Medulla oblongata (tissue), 1 donor: ENCODE measurements at regions not wholly inside any gene's neighbourhood (a gene's known extent, or its start where the extent isn't known, plus 50 kb on each side); places are given as distances from the start of the nearest gene placed in this dataset.
A peak's percentile ranks its signal among the peaks of the same experiment; 100 is the strongest.

Experiments
- DNase-seq: peaks from one replicate; pipeline ENCODE4 v3.0.0-alpha.2; 2015; ENCODE audit errors: extremely low spot score

- no peak for DNase-seq
These were observed 327.4 kb downstream of the CTTN start for GRCh38 chr11:70725739-70726138.

GRCh38 chr11:70727021-70727420, 328.7 kb downstream of the CTTN start:
- no peak for DNase-seq

GRCh38 chr11:70727899-70728620, 329.7 kb downstream of the CTTN start:
- DNase-seq, result no peak

GRCh38 chr11:70729949-70730348, 331.6 kb downstream of the CTTN start:
- no peak for DNase-seq

- DNase-seq, result no peak
These were observed 332.1 kb downstream of the CTTN start for GRCh38 chr11:70730411-70730810.

- no peak for DNase-seq
These were observed 333.1 kb downstream of the CTTN start for GRCh38 chr11:70731271-70732022.

GRCh38 chr11:70732023-70732880, 333.9 kb downstream of the CTTN start:
- no peak for DNase-seq

- DNase-seq, result no peak
These were observed 334.5 kb downstream of the CTTN start for GRCh38 chr11:70732881-70733196.

GRCh38 chr11:70733327-70734325, 335.3 kb downstream of the CTTN start:
- no peak for DNase-seq

GRCh38 chr11:70734379-70734778, 336.1 kb downstream of the CTTN start:
- no peak for DNase-seq

- no peak for DNase-seq
These were observed 336.6 kb downstream of the CTTN start for GRCh38 chr11:70734911-70735310.

GRCh38 chr11:70735976-70736375, 337.6 kb downstream of the CTTN start:
- no peak for DNase-seq

- DNase-seq, result no peak
These were observed 338.1 kb downstream of the CTTN start for GRCh38 chr11:70736461-70736860.

GRCh38 chr11:70736937-70737640, 338.8 kb downstream of the CTTN start:
- no peak for DNase-seq

- no peak for DNase-seq
These were observed 339.7 kb downstream of the CTTN start for GRCh38 chr11:70737816-70738630.

- DNase-seq, result no peak
These were observed 340.3 kb downstream of the CTTN start for GRCh38 chr11:70738661-70739060.

GRCh38 chr11:70739091-70739490, 340.8 kb downstream of the CTTN start:
- DNase-seq, result no peak

GRCh38 chr11:70739811-70740487, 341.6 kb downstream of the CTTN start:
- DNase-seq, result peak; percentile 4

- DNase-seq, result peak; percentile 4
These were observed 342.1 kb downstream of the CTTN start for GRCh38 chr11:70740488-70740851.
